ENCODE measurements at regions not wholly inside any gene's neighbourhood (a gene's known extent, or its start where the extent isn't known, plus 50 kb on each side); places are given as distances from the start of the nearest gene placed in this dataset.
"Not testable (repeated sequence)": the region's sequence is repeated elsewhere in the genome, so short reads cannot be mapped to it uniquely, and the experiment has no call there.

- ChIA-PET CTCF (no interaction called here), POLR2A (no interaction called here)
- Histone ChIP-seq H2AFZ (ENCODE audit: low read depth, low read length) (no peak overlapping the region), H3K4me2 (ENCODE audit: insufficient read depth, low read length) (no peak overlapping the region), H3K36me3 (ENCODE audit: control insufficient read depth in 2 of 2, extremely low read depth in 1 of 2, insufficient read depth in 2 of 2, low read length in 2 of 2) (no peaks in the 10 kb centered on the region), H3K4me3 (replicated peaks in 1 of 3; ENCODE audit: insufficient read depth in 1 of 3, low read depth in 1 of 3, low read length in 3 of 3) (no peak overlapping the region), H3K4me1 (ENCODE audit: control insufficient read depth, extremely low read depth, insufficient read depth, low read length) (no peaks in the 10 kb centered on the region), H3K27me3 (ENCODE audit: control insufficient read depth in 2 of 2, insufficient read depth in 2 of 2, low read length in 2 of 2) (no peaks in the 10 kb centered on the region), H3K9me1 (replicated peaks; ENCODE audit: control insufficient read depth, extremely low read depth, insufficient read depth, low read length) (no peaks in the 10 kb centered on the region), H3K79me2 (ENCODE audit: control insufficient read depth, insufficient read depth, low read length) (no peaks in the 10 kb centered on the region), H4K20me1 (replicated peaks; ENCODE audit: control insufficient read depth, extremely low read depth, insufficient read depth, low read length) (no peaks in the 10 kb centered on the region), H3K27ac (ENCODE audit: insufficient read depth, low read depth, low read length) (no peak overlapping the region), H3K9ac (replicated peaks; ENCODE audit: extremely low read depth, insufficient read depth, low read length) (no peak overlapping the region), H3K9me3 (replicated peaks; ENCODE audit: control insufficient read depth, insufficient read depth, low read length) (no peaks in the 10 kb centered on the region)
- DNase-seq (ENCODE audit: low read depth, low spot score) (no peak), FAIRE-seq (no peak)
- intact Hi-C loops (cut with micrococcal nuclease) (no loop called here), dilution Hi-C loops (cut with MboI; ENCODE audit: extremely low pct_ligation_motif_present, low sequenced_read_pairs) (no loop called here)
- BruUV-seq (replicated peaks): no TSS peak
- no peak for TF ChIP-seq POLR2A (IDR thresholded peaks at IDR 0.05; ENCODE audit: low read depth, low read length)
- TF ChIP-seq JUN (IDR thresholded peaks at IDR 0.05; ENCODE audit: borderline replicate concordance, insufficient read depth, insufficient read length, low read depth): no peak
- no peak for TF ChIP-seq CTCF (IDR thresholded peaks at IDR 0.05; ENCODE audit: extremely low read depth in 1 of 2, insufficient read depth in 1 of 2, low read depth in 1 of 2, low read length in 2 of 2)
- TF ChIP-seq POLR2AphosphoS5 (IDR thresholded peaks at IDR 0.05; ENCODE audit: insufficient read depth, low read depth, low read length): no peak
- no peak for TF ChIP-seq MYC (IDR thresholded peaks at IDR 0.05; ENCODE audit: low read depth, low read length)
- TF ChIP-seq EZH2 (IDR thresholded peaks at IDR 0.05; ENCODE audit: borderline replicate concordance, low read depth, low read length, severe bottlenecking): no peak
- no peak for TF ChIP-seq FOS (IDR thresholded peaks at IDR 0.05; ENCODE audit: borderline replicate concordance, insufficient read depth, low read length)
Observed at GRCh38 chr16:88208112-88208511, 174.6 kb upstream of the ZNF469 start.

- dilution Hi-C loops (cut with MboI; ENCODE audit: extremely low pct_ligation_motif_present, low sequenced_read_pairs): not testable (repeated sequence)
Observed at GRCh38 chr16:88208776-88209175, 174.0 kb upstream of the ZNF469 start.

GRCh38 chr16:88209579-88209978, 173.2 kb upstream of the ZNF469 start:
- H3K4me1 ChIP-seq (ENCODE audit: control insufficient read depth, extremely low read depth, insufficient read depth, low read length); H3K9ac ChIP-seq (replicated peaks; ENCODE audit: extremely low read depth, insufficient read depth, low read length); H3K27ac ChIP-seq (ENCODE audit: insufficient read depth, low read depth, low read length); dilution Hi-C loops (cut with MboI; ENCODE audit: extremely low pct_ligation_motif_present, low sequenced_read_pairs); POLR2A ChIA-PET; H3K9me3 ChIP-seq (replicated peaks; ENCODE audit: control insufficient read depth, insufficient read depth, low read length); CTCF ChIA-PET; H3K36me3 ChIP-seq (ENCODE audit: control insufficient read depth in 2 of 2, extremely low read depth in 1 of 2, insufficient read depth in 2 of 2, low read length in 2 of 2); H3K9me1 ChIP-seq (replicated peaks; ENCODE audit: control insufficient read depth, extremely low read depth, insufficient read depth, low read length); H4K20me1 ChIP-seq (replicated peaks; ENCODE audit: control insufficient read depth, extremely low read depth, insufficient read depth, low read length); H2AFZ ChIP-seq (ENCODE audit: low read depth, low read length); H3K27me3 ChIP-seq (ENCODE audit: control insufficient read depth in 2 of 2, insufficient read depth in 2 of 2, low read length in 2 of 2); H3K79me2 ChIP-seq (ENCODE audit: control insufficient read depth, insufficient read depth, low read length); FAIRE-seq; BruUV-seq (replicated peaks); DNase-seq (ENCODE audit: low read depth, low spot score); H3K4me2 ChIP-seq (ENCODE audit: insufficient read depth, low read length); H3K4me3 ChIP-seq (replicated peaks in 1 of 3; ENCODE audit: insufficient read depth in 1 of 3, low read depth in 1 of 3, low read length in 3 of 3); intact Hi-C loops (cut with micrococcal nuclease): not testable (repeated sequence)

More at GRCh38 chr16:88208776-88209175, 174.0 kb upstream of the ZNF469 start:
- POLR2A ChIA-PET; H3K9me1 ChIP-seq (replicated peaks; ENCODE audit: control insufficient read depth, extremely low read depth, insufficient read depth, low read length); H3K36me3 ChIP-seq (ENCODE audit: control insufficient read depth in 2 of 2, extremely low read depth in 1 of 2, insufficient read depth in 2 of 2, low read length in 2 of 2); H3K4me3 ChIP-seq (replicated peaks in 1 of 3; ENCODE audit: insufficient read depth in 1 of 3, low read depth in 1 of 3, low read length in 3 of 3); H3K4me2 ChIP-seq (ENCODE audit: insufficient read depth, low read length); CTCF ChIA-PET; DNase-seq (ENCODE audit: low read depth, low spot score); FAIRE-seq; H3K27ac ChIP-seq (ENCODE audit: insufficient read depth, low read depth, low read length); H4K20me1 ChIP-seq (replicated peaks; ENCODE audit: control insufficient read depth, extremely low read depth, insufficient read depth, low read length); H2AFZ ChIP-seq (ENCODE audit: low read depth, low read length); H3K9me3 ChIP-seq (replicated peaks; ENCODE audit: control insufficient read depth, insufficient read depth, low read length); intact Hi-C loops (cut with micrococcal nuclease); BruUV-seq (replicated peaks); H3K9ac ChIP-seq (replicated peaks; ENCODE audit: extremely low read depth, insufficient read depth, low read length); H3K79me2 ChIP-seq (ENCODE audit: control insufficient read depth, insufficient read depth, low read length); H3K27me3 ChIP-seq (ENCODE audit: control insufficient read depth in 2 of 2, insufficient read depth in 2 of 2, low read length in 2 of 2); H3K4me1 ChIP-seq (ENCODE audit: control insufficient read depth, extremely low read depth, insufficient read depth, low read length): not testable (repeated sequence)
